ENCODE measurements at regions not wholly inside any gene's neighbourhood (a gene's known extent, or its start where the extent isn't known, plus 50 kb on each side); places are given as distances from the start of the nearest gene placed in this dataset.
"Not testable (repeated sequence)": the region's sequence is repeated elsewhere in the genome, so short reads cannot be mapped to it uniquely, and the experiment has no call there.

DNA sequence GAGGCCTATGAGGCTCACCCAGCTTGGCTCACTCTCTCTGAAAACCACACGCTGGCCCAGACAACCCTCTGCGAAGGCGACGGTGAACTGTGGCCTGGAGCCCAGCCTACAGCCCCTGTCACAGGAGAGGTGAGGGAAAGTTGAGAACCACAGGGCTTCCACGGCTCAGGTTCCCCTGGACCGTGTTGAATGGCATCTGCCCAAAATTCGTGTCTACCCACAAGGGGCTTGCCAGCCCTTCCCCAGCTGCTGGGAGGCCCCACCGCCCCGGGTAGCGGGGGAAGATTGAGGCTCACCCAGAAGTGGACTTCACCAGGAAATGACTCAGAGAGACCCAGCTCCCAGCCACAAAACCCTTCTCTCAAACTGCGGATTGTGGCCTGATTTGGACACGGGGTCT, 197.1 kb downstream of the CTTN start:
- DNase-seq: no peak

DNA sequence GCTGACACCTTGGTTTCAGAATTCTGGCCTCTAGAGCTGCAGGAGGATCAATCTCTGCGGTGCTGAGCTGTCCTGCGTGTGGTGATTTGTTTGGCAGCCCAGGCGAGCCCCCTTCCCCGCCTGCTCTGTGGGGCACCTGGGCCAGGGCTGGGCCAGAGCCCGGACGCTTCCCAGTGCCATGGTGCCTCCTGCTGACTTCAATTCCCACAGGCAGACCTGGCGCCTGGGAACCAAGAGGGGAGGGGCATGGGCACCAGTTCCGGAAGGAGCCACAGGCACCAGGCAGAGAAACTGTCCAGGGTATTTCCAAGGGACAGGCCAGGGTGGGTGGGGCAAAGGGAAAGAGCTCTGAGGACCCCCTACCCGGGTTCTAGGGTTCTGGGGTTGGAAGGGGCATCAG, 197.8 kb downstream of the CTTN start:
- DNase-seq: no peak

- no peak for DNase-seq
Observed at GRCh38 chr11:70597006-70597555, 198.8 kb downstream of the CTTN start.

DNA sequence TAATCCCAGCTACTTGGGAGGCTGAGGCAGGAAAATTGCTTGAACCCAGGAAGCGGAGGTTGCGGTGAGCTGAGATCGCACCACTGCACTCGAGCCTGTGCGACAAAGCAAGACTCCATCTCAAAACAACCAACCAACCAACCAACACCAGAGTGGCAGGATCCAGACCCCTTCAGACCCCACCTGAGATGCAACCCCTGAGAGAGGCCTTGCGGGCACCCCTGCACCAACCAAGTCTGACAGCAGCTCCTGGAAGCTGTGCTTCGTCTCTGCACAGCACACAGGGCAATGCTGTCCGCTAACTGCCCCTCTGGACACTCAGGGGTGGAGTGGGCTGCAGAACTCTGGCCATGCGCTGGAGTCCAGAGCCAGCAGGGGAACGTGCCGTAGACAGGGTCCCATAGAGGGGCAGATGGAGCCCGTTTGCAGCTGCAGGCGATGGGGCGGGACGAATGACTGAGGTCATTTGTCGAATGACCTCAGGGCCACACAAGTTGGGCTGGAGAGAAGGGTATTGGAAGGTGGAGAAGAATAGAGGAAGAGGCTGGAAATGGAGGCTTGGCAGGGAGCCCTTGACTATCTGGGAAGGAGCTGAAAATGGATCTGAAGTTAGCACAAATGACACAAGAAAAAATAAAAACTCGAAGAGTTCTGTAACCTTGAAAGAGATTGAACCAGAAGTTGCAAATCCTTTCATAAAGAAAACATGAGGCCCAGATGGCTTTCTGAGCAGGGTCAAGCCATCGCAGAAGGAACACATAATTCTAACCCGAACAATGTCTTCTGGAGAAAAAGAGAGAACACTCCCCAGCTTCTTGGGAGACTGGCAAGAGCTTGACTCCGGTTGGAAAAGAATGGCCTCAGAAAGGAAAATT, 199.7 kb downstream of the CTTN start:
- no peak for DNase-seq

DNA sequence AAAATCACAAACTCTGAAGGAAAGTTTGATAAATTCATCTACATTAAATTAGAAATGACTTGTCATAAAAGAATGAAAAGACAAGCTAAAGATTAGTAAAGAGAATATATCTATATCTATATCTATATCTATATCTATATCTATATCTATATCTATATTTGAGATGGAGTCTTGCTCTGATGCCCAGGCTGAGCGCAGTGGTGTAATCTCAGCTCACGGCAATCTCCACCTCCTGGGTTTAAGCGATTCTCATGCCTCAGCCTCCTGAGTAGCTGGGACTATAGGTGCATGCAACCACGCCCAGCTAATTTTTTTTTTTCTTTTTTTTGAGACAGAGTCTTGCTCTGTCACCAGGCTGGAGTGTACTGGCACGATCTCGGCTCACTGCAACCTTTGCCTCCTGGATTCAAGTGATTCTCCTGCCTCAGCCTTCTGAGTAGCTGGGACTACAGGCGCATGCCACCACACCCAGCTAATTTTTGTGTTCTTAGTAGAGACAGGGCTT, 202.6 kb downstream of the CTTN start:
- not testable (repeated sequence) for DNase-seq

GRCh38 chr11:70601861-70602538, 203.7 kb downstream of the CTTN start:
- DNase-seq: peak; percentile 51

DNA sequence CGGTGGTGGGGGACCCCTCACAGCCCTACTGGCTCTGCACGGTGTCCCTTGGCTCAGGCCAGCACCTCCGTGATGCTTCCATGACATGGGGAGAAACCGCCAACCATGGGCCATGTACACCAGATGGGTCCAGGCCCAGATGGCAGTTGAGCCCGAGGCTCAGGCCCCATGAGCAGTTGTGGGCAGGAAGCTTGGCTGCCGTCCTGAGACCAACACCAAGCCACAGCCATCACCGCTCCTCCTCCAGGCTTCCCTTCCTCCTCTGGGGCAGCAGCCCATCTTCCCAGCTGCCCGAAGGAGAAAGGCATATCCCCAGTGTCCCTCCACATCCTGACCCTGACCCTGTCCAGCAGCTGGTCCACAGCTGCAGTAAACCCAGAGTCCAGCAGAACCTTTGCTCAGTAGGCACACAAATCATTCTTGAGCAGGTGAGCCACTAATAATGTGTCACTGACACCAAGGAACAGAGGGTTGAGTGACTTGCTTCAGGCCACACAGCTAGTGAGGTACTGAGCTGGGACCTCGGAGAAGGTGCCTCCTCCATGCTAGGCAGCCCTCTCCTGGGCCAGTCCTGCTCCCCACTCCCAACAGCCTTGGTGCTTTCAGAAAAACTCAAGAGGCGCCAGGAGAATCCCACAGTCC, 204.9 kb downstream of the CTTN start:
- no peak for DNase-seq

GRCh38 chr11:70603756-70604211, 205.5 kb downstream of the CTTN start:
- peak; percentile 95 for DNase-seq

- DNase-seq: no peak
Observed at GRCh38 chr11:70604221-70604620, 205.9 kb downstream of the CTTN start.

GRCh38 chr11:70604630-70605467, 206.5 kb downstream of the CTTN start:
- DNase-seq: no peak

DNA sequence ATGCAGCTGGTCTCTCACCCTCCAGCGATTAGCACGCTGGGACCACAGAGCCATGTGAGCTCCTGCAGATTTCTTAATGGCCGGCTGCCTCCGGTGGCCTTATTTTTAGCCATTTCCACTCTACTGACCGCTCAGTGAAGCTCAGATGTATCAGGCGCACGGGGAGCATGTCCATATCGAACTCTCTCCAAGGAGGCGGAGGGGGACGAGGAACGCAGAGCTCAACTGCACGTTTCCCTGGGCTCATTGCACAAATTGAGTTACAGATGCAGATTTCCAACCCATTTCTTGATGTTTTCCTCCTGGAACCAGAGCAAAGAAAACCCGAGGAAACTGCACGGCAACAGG, 207.1 kb downstream of the CTTN start:
- DNase-seq: no peak

GRCh38 chr11:70605846-70606245, 207.5 kb downstream of the CTTN start:
- DNase-seq: no peak

DNA sequence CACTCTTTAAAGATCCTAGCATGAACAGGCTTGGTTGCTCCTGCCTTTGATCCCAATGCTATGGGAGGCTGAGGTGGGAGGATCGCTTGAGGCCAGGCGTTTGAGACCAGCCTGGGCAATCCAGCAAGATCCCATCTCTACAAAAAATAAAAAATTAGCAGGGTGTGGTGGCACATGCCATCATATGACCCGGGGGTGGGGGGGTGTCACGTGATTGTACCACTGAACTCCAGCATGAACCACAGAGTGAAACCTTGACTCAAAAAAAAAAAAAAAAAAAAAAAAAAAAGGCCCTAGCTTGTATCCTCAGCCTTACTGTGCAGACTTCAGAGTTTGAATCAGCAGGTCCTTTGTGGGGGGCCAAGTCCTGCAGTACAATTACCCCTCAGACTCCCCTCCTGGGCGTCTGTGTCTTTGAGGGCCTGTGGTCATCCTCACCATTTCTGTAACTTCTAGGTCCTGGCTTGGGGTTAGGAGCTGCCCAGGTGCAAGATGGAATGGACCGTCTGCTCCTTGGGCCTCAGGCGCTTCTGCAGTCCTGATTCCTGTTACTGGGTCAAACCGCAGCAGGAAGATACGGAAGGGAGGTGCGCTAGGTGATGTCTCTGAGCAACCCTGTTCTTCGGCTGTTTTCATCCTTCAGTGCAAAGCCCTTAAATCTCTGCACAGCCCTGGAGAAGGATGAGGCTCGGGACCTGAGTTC, 208.1 kb downstream of the CTTN start:
- no peak for DNase-seq

GRCh38 chr11:70606951-70607330, 208.6 kb downstream of the CTTN start:
- DNase-seq: no peak

- DNase-seq: no peak
Observed at GRCh38 chr11:70607561-70607960, 209.2 kb downstream of the CTTN start.

DNA sequence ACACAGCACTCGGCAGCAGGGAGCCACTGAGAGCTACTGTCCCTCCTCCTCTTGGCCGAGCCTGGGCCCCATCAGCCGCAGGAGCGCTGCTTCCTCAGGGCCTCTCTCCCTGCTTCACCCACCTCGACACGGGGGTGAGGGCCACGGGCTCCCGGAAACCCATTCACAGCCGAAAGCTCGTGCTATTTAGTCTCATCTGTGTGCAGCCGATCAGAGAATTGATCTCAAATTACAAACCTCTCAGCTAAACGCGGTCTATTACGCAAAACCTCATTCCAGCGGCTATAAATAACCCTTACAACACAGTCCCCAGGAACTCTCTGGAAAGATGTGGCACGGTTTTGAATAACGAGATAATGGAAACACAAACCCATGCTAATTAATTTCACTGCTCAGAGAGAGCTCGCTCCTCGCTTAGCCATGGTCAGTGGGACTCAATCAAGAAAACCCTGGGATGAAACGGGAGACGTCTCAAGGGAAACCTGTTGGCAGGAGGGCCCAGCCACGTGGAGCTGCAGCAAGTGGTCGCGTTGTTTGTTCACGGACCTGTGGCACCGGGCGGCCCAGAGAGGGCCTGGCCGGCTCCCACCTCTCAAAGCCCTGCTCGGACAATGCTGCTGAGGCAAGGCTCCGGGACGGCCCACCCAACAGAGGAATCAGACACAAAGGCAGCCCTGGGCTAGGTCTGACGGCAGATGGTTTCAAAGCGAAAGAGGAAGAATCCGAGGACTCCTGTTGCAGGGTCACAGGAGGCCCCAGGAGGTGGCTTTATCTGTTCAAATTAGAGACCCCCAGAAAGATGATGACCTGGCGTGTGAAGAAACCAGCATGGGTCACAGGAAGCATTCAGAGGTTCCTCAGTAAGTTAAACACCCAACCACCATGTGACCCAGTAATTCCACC, 210.5 kb downstream of the CTTN start:
- peak; percentile 41 for DNase-seq

DNA sequence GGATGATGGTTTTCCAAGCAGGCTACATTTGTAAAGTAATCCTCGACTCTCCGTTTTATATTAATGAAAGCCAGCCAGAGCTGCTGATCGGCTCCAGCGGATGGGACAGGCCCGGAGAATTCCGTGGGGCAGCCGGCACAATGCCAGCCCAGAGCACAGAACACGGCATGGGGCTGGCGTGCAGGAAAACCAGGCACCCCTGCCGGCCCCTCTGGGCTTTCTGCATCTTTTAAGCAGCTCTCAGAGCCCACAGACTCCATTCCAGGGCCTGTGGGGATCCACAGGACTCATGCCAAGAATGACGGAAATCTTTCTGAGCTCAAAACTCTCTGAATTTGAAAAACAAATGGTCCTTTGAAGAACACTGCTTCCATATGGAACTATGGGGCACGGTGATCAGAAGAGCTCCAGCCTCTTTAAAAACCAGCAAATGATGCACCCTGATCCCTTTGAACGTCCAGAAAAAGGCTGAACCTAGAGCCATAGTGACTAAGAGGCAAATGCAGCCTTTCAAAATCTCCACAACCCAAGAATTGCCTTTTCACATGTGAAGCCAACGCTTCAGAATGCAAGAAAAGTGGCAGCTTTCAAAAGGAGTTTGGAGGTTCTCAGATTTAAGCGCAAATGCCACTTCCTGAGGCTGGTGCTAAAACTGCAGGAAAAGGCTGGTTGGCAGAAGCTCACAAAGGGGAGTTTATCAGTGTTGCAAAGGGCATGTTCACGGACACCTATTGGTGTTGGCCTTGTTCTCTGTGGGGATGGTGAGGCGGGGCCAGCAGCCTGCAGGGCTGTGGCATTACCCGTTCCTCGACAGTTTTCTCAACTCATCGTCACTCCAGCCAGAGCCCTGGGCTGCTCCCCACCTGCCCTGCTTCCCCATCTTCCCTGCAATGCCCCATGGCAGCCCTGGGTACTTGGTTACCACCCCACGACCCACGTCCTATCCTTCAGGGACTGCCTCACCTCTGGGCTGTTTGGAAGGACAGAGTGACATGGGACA, 212.5 kb downstream of the CTTN start:
- DNase-seq: no peak

DNA sequence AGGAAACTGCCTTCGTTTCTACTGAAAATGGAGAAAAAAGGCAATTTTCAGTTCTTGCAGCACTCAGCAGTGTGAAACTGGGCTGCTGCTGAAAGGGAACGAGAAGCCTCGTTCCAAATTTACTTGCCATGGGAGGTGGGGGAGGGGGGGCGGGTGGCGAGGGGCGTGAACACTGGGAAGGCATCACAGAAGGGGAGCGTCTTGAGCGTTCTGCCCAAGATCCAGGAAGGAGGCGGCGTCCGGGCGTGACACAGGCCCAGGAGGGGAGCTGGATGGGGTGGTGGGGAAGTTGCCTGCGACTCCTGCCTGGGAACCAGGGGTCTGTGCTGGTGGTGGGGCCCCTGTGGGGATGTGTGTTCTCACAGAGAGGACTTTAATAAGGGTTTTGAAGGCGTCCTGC, 213.5 kb downstream of the CTTN start:
- no peak for DNase-seq

GRCh38 chr11:70612459-70613141, 214.3 kb downstream of the CTTN start:
- no peak for DNase-seq
